Left lung (tissue), 4 donors: ENCODE measurements at regions not wholly inside any gene's neighbourhood (a gene's known extent, or its start where the extent isn't known, plus 50 kb on each side); places are given as distances from the start of the nearest gene placed in this dataset.

ENCODE experiments used
- ATAC-seq: fragments of 200-7000 bp; cut with Tn5 transposase; one replicate; pipeline ENCODE4 v1.9.1; 2020; ENCODE audit warnings: moderate library complexity
- DNase-seq, 4 donors: peaks; one replicate each; pipeline ENCODE4 v3.0.0-alpha.2; 2013 to 2020
- H3K27ac ChIP-seq, 2 donors: fragments of 200-600 bp; sonication (generic) in 1 of 2; one replicate each; pipeline versions ENCODE4 v1.5.0 to v1.8.0; 2020 to 2021
- H3K27me3 ChIP-seq, 2 donors: fragments of 200-600 bp; sonication (generic) in 1 of 2; one replicate each; pipeline versions ENCODE4 v1.5.0 to v1.8.0; 2020 to 2021
- H3K36me3 ChIP-seq, 2 donors: fragments of 200-600 bp; sonication (generic) in 1 of 2; one replicate each; pipeline versions ENCODE4 v1.5.0 to v1.8.0; 2020 to 2021
- H3K4me1 ChIP-seq, 2 donors: fragments of 200-600 bp; one replicate each; pipeline ENCODE4 v1.8.0; 2021
- H3K4me3 ChIP-seq, 2 donors: fragments of 200-600 bp; sonication (generic) in 1 of 2; one replicate each; pipeline versions ENCODE4 v1.5.0 to v1.8.0; 2020 to 2021; ENCODE audit warnings: mild to moderate bottlenecking in 1 of 2
- H3K9me3 ChIP-seq, 2 donors: fragments of 200-600 bp; sonication (generic) in 1 of 2; one replicate each; pipeline versions ENCODE4 v1.5.0 to v1.8.0; 2020 to 2021
- CTCF ChIP-seq, 2 donors: fragments of 200-600 bp; sonication (generic) in 1 of 2; IDR thresholded peaks; one replicate each; pipeline versions ENCODE4 v1.5.0 to v1.8.0; 2021; ENCODE audit warnings: antibody characterized with exemption in 2 of 2
- intact Hi-C, 2 donors: fragments of 100-400 bp; cut with DNase I; formaldehyde crosslinking; loops; one replicate each; pipeline versions ENCODE4 v1.11.2 to v1.14.2; 2022
- donor health status: DM: no; HTN: yes; CAD: no.
- donor health status: DM: no; HTN: no; CAD: no.

DNA sequence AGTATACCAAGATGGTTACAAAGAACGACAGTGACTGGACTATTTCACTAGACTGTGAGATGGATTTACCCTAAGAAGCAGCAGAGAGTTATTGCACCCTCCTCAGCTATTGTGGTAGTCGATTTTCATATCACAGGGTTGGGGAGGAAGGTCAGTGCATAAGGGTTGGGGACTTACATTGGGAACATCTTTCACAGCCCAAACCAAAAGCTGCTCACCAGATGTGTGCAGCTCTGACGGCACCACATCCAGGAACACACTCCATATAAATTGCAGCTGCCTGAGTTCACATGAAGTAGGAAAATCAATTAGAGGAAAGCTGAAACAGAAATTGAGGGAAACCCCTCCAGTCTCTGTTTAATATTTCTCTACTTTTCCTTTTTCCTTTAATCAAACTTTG is 470.5 kb upstream of the NRSN1 start:
- DNase-seq (no peak), ATAC-seq (no peak)
- H3K4me1 ChIP-seq, result no peaks in the 10 kb centered on the region
- H3K27me3 ChIP-seq, result no peaks in the 10 kb centered on the region
- H3K36me3 ChIP-seq, result no peaks in the 10 kb centered on the region
- intact Hi-C loops, result no loop called here
- no peak for TF ChIP-seq CTCF (IDR thresholded peaks at IDR 0.05)
- no peak overlapping the region for H3K4me3 ChIP-seq
- H3K27ac ChIP-seq, result no peak overlapping the region
- H3K9me3 ChIP-seq, result no peaks in the 10 kb centered on the region

- no peak for TF ChIP-seq CTCF (IDR thresholded peaks at IDR 0.05)
- intact Hi-C loops, result no loop called here
- Histone ChIP-seq H3K4me3 (no peak overlapping the region), H3K9me3 (no peaks in the 10 kb centered on the region), H3K4me1 (no peaks in the 10 kb centered on the region), H3K27ac (no peak overlapping the region), H3K36me3 (no peaks in the 10 kb centered on the region), H3K27me3 (no peaks in the 10 kb centered on the region)
- no peak for DNase-seq
- ATAC-seq, result no peak
Measured at GRCh38 chr6:23656255-23657194, 469.5 kb upstream of the NRSN1 start.

DNA sequence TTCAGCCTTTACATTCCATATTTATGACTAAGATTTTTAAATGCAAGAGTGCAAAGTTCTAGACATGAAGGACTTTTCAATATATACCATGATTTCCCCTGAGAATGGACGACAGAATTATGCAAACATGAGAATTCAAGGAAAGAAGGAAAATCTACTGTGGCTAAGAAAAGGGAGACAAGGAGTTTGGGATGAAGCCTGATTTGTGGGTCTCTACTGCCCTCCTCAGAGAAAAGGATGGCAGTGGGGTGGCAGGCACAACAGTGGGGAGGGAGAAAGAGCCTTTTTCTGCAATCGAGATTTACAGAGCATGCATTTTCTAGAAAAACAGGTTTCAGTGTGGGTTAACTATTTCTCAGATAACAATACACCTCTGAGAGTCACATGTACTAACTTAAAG is 466.9 kb upstream of the NRSN1 start:
- TF ChIP-seq CTCF (IDR thresholded peaks at IDR 0.05), result peak in 1 of 2 donors; percentile 15
- Histone ChIP-seq H3K4me3 (no peak overlapping the region), H3K27me3 (no peaks in the 10 kb centered on the region), H3K4me1 (no peaks in the 10 kb centered on the region), H3K27ac (no peak overlapping the region), H3K9me3 (no peaks in the 10 kb centered on the region), H3K36me3 (no peaks in the 10 kb centered on the region)
- ATAC-seq (peak; percentile 61), DNase-seq (peak in 2 of 4 donors; percentile 17 to 62)
- intact Hi-C loops, result no loop called here

- no peak for DNase-seq
- no peak for TF ChIP-seq CTCF (IDR thresholded peaks at IDR 0.05)
- H3K9me3 ChIP-seq, result peaks cover 0 to 8% of the 10 kb centered on the region in 2 donors
- no peaks in the 10 kb centered on the region for H3K36me3 ChIP-seq
- no peak for ATAC-seq
- no peaks in the 10 kb centered on the region for H3K4me1 ChIP-seq
- no peak overlapping the region for H3K27ac ChIP-seq
- intact Hi-C loops, result no loop called here
- no peak overlapping the region for H3K4me3 ChIP-seq
- no peaks in the 10 kb centered on the region for H3K27me3 ChIP-seq
Measured at GRCh38 chr6:23661549-23661948, 464.5 kb upstream of the NRSN1 start.

DNA sequence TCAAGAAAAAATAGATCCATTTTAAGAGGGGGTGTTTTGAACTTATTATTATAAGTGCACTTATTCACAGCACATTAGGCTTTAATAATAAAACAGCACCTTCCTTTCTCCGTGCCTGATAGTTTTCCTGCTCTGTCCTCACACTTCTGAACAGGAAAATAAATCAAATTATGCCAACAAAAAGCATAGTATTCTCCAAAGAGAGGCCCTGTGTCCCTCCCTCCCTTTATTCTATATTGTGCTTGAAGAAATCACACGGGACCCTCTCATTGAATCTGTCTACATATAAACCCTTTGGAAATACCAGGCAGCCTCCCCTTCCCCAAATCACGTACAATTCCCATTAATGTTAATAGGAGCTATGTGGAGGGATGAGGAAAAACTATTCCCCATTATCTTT is 462.9 kb upstream of the NRSN1 start:
- no peak overlapping the region for H3K27ac ChIP-seq
- no peaks in the 10 kb centered on the region for H3K27me3 ChIP-seq
- H3K4me1 ChIP-seq, result no peaks in the 10 kb centered on the region
- ATAC-seq (no peak), DNase-seq (no peak)
- peaks cover 0 to 13% of the 10 kb centered on the region in 2 donors for H3K9me3 ChIP-seq
- TF ChIP-seq CTCF (IDR thresholded peaks at IDR 0.05), result no peak
- H3K4me3 ChIP-seq, result no peak overlapping the region
- H3K36me3 ChIP-seq, result no peaks in the 10 kb centered on the region
- intact Hi-C loops, result no loop called here
